ENCODE measurements at regions not wholly inside any gene's neighbourhood (a gene's known extent, or its start where the extent isn't known, plus 50 kb on each side); places are given as distances from the start of the nearest gene placed in this dataset.
"Not testable (repeated sequence)": the region's sequence is repeated elsewhere in the genome, so short reads cannot be mapped to it uniquely, and the experiment has no call there.

- no peak for DNase-seq (ENCODE audit: low read depth)
Observed at GRCh38 chr4:174183259-174183658, 100.2 kb downstream of the FBXO8 start.

GRCh38 chr4:174181827-174182226 is 101.6 kb downstream of the FBXO8 start:
- H3K4me3 ChIP-seq (ENCODE audit: low read length) = no peak overlapping the region
- no peak for DNase-seq (ENCODE audit: low read depth)
- 0 out of 2 replicates have a peak, but pooled peaks have one; percentile 3 for TF ChIP-seq CTCF (conservative IDR thresholded peaks at IDR 0.05; ENCODE audit: low read length)

More at GRCh38 chr4:174183259-174183658, 100.2 kb downstream of the FBXO8 start:
- H3K4me3 ChIP-seq (ENCODE audit: low read length) = no peak overlapping the region
- no peak for TF ChIP-seq CTCF (conservative IDR thresholded peaks at IDR 0.05; ENCODE audit: low read length)

GRCh38 chr4:174177536-174177935 is 105.9 kb downstream of the FBXO8 start:
- H3K4me3 ChIP-seq (ENCODE audit: low read length) = no peak overlapping the region
- TF ChIP-seq CTCF (conservative IDR thresholded peaks at IDR 0.05; ENCODE audit: low read length) = no peak
- DNase-seq (ENCODE audit: low read depth) = no peak

GRCh38 chr4:174175836-174176235 is 107.6 kb downstream of the FBXO8 start:
- not testable (repeated sequence) for H3K4me3 ChIP-seq (ENCODE audit: low read length)

GRCh38 chr4:174173360-174173759 is 110.1 kb downstream of the FBXO8 start:
- no peak overlapping the region for H3K4me3 ChIP-seq (ENCODE audit: low read length)
- DNase-seq (ENCODE audit: low read depth) = no peak
- no peak for TF ChIP-seq CTCF (conservative IDR thresholded peaks at IDR 0.05; ENCODE audit: low read length)

More at GRCh38 chr4:174175836-174176235, 107.6 kb downstream of the FBXO8 start:
- not testable (repeated sequence) for DNase-seq (ENCODE audit: low read depth)

- DNase-seq (ENCODE audit: low read depth) = no peak
Observed at GRCh38 chr4:174172274-174172673, 111.2 kb downstream of the FBXO8 start.

GRCh38 chr4:174170906-174171305 is 112.6 kb downstream of the FBXO8 start:
- no peak for DNase-seq (ENCODE audit: low read depth)
- H3K4me3 ChIP-seq (ENCODE audit: low read length) = no peak overlapping the region
- no peak for TF ChIP-seq CTCF (conservative IDR thresholded peaks at IDR 0.05; ENCODE audit: low read length)

More at GRCh38 chr4:174172274-174172673, 111.2 kb downstream of the FBXO8 start:
- H3K4me3 ChIP-seq (ENCODE audit: low read length) = no peak overlapping the region
- TF ChIP-seq CTCF (conservative IDR thresholded peaks at IDR 0.05; ENCODE audit: low read length) = no peak

GRCh38 chr4:174170091-174170490 is 113.4 kb downstream of the FBXO8 start:
- DNase-seq (ENCODE audit: low read depth) = no peak
- H3K4me3 ChIP-seq (ENCODE audit: low read length) = no peak overlapping the region
- TF ChIP-seq CTCF (conservative IDR thresholded peaks at IDR 0.05; ENCODE audit: low read length) = no peak
